Transverse colon (tissue), 4 donors: ENCODE measurements at regions not wholly inside any gene's neighbourhood (a gene's known extent, or its start where the extent isn't known, plus 50 kb on each side); places are given as distances from the start of the nearest gene placed in this dataset.

Experiments used
- DNase-seq: peaks from one replicate; pipeline ENCODE4 v3.0.0-alpha.2; 2019
- H3K27ac ChIP-seq, 4 donors: fragments of 200-600 bp; sonication (generic); 2 replicates each; pipeline ENCODE4 v1.5.1; 2016 to 2018; ENCODE audit warnings: inconsistent platforms in 4 of 4
- H3K27me3 ChIP-seq: fragments of 200-600 bp; sonication (generic); 2 replicates; pipeline ENCODE4 v1.5.1; 2017; ENCODE audit warnings: inconsistent platforms
- H3K36me3 ChIP-seq, 4 donors: fragments of 200-600 bp; sonication (generic); 2 replicates each; pipeline ENCODE4 v1.5.1; 2017 to 2019; ENCODE audit warnings: inconsistent platforms in 4 of 4
- H3K4me1 ChIP-seq, 4 donors: fragments of 200-600 bp; sonication (generic); 2 replicates each; pipeline ENCODE4 v1.5.1; 2017 to 2020; ENCODE audit warnings: inconsistent platforms in 4 of 4
- H3K4me3 ChIP-seq, 4 donors: fragments of 200-600 bp; sonication (generic); 1 replicate in 1 of 4; 2 replicates in 3 of 4; pipeline versions ENCODE4 v1.5.1 to v1.6.1; 2017 to 2019; ENCODE audit warnings: inconsistent platforms in 4 of 4
- H3K9me3 ChIP-seq, 2 donors: fragments of 200-600 bp; sonication (generic); 2 replicates each; pipeline ENCODE4 v1.5.1; 2017 to 2019; ENCODE audit warnings: inconsistent platforms in 2 of 2
- CTCF ChIP-seq, 5 experiments: fragments of 200-600 bp in 3 of 5; fragments of 450-650 bp in 2 of 5; sonication (generic) in 3 of 5; IDR thresholded peaks; 1 replicate in 2 of 5; 2 replicates in 3 of 5; pipeline ENCODE4 v1.5.1; 2016 to 2017; ENCODE audit warnings: antibody characterized with exemption in 5 of 5, inconsistent platforms in 3 of 5, mild to moderate bottlenecking in 2 of 5, moderate library complexity in 1 of 5
- EP300 ChIP-seq: sonication (generic); formaldehyde crosslinking; IDR thresholded peaks from one replicate; pipeline ENCODE4 v1.6.1; 2017; ENCODE audit warnings: antibody characterized with exemption, low read depth
- POLR2A ChIP-seq: fragments of 450-650 bp; IDR thresholded peaks from one replicate; pipeline ENCODE4 v1.6.1; 2016; ENCODE audit warnings: antibody characterized with exemption, mild to moderate bottlenecking, moderate library complexity
- POLR2AphosphoS5 ChIP-seq, 3 donors: sonication (generic); formaldehyde crosslinking; IDR thresholded peaks; one replicate each; pipeline ENCODE4 v1.6.1; 2016; ENCODE audit warnings: antibody characterized with exemption in 3 of 3
- WGBS, 2 donors: methylation state at CpG; one replicate each; pipeline ENCODE4 v1.1.5; 2018; ENCODE audit warnings: low coverage in 1 of 2; 5-methylcytosine and 5-hydroxymethylcytosine counted together
- in situ Hi-C, 4 donors: fragments of 200-750 bp; cut with MboI; loops; one replicate each; pipeline versions ENCODE4 v1.15.0 to v1.15.1; 2017; ENCODE audit warnings: low sequenced_read_pairs in 3 of 4, low pct_ligation_motif_present in 1 of 4, low pct_unique_long_range_greater_than_20kb in 1 of 4
- intact Hi-C: fragments of 100-400 bp; cut with DNase I; formaldehyde crosslinking; loops from one replicate; pipeline ENCODE4 v1.15.1; 2023; ENCODE audit warnings: low total_unique reads

GRCh38 chr13:103147961-103148360, 81.7 kb upstream of the SLC10A2 start:
- no peak for DNase-seq
- Histone ChIP-seq H3K9me3 (no peaks in the 10 kb centered on the region), H3K27ac (no peak overlapping the region), H3K36me3 (no peaks in the 10 kb centered on the region), H3K27me3 (no peaks in the 10 kb centered on the region), H3K4me3 (no peak overlapping the region), H3K4me1 (no peaks in the 10 kb centered on the region)
- 54 to 55% methylated on average over 9 of the region's 9 CpGs for WGBS, 2 donors
- intact Hi-C loops, result no loop called here
- in situ Hi-C loops, result loop anchor here in 2 of 4 donors (10.0 to 25.0 kb wide), 2 partner anchors 233 to 236 kb away; no protein-coding TSS in a partner anchor
- TF ChIP-seq POLR2A, result no peak
- TF ChIP-seq EP300, result no peak
- no peak for TF ChIP-seq POLR2AphosphoS5 (IDR thresholded peaks at IDR 0.05)
- TF ChIP-seq CTCF (IDR thresholded peaks at IDR 0.05), result no peak

DNA sequence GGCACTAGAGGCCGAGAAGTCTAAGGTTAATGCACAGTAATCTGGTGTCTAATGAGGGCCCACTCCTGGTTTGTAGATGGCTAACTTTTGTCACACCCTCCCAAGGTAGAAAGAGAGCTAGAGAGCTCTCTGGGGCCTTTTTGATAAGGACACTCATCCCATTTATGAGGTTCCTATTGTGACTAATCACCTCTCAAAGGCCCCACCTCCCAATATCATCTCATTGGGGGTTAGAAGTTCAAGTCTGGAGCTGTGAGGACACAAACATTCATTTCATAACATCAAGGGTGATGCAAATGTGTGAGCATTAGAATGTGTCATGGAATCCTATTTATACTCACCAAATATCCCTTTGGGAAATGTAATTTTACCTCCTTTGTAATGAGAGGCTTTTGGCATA, 79.2 kb upstream of the SLC10A2 start:
- intact Hi-C loops (no loop called here), in situ Hi-C loops (loop anchor here in 2 of 4 donors (10.0 to 25.0 kb wide), 2 partner anchors 231 to 233 kb away; no protein-coding TSS in a partner anchor)
- no peak overlapping the region for H3K27ac ChIP-seq
- TF ChIP-seq POLR2A (no peak), POLR2AphosphoS5 (IDR thresholded peaks at IDR 0.05) (no peak)
- H3K36me3 ChIP-seq, result no peaks in the 10 kb centered on the region
- H3K9me3 ChIP-seq, result no peaks in the 10 kb centered on the region
- no peak overlapping the region for H3K4me3 ChIP-seq
- H3K4me1 ChIP-seq, result no peaks in the 10 kb centered on the region
- no peak for DNase-seq
- WGBS, 2 donors, result 40 to 81% methylated on average over 1 of the region's 1 CpG
- H3K27me3 ChIP-seq, result no peaks in the 10 kb centered on the region

GRCh38 chr13:103143432-103143831, 77.2 kb upstream of the SLC10A2 start:
- Histone ChIP-seq H3K27ac (no peak overlapping the region), H3K9me3 (no peaks in the 10 kb centered on the region), H3K27me3 (no peaks in the 10 kb centered on the region), H3K4me1 (no peaks in the 10 kb centered on the region), H3K36me3 (no peaks in the 10 kb centered on the region), H3K4me3 (no peak overlapping the region)
- DNase-seq, result no peak
- TF ChIP-seq POLR2AphosphoS5 (IDR thresholded peaks at IDR 0.05), result no peak
- in situ Hi-C loops, result loop anchor here in 2 of 4 donors (10.0 to 25.0 kb wide), 2 partner anchors 229 to 231 kb away; no protein-coding TSS in a partner anchor
- intact Hi-C loops, result no loop called here

DNA sequence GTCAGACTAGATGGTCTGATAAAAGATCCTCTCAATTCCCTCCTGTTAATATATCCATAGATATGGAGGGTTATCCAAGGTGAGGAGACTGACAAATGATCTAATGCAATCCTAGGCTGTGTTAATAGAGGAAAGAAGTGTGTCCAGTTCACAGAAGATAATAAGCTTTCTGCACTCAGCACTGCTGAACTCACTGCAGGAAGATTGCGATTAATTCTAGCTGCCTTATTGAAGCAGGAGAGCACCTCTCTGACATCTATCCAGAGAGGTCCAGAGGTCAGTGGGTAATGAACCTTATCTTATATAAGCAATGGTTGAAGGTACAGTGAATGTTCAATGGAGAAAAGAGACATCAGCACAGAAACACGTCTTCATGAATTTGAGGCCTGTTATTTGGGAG, 75.9 kb upstream of the SLC10A2 start:
- 58 to 71% methylated on average over 2 of the region's 2 CpGs for WGBS, 2 donors
- in situ Hi-C loops, result loop anchor here in 2 of 4 donors (10.0 to 25.0 kb wide), 2 partner anchors 227 to 230 kb away; no protein-coding TSS in a partner anchor
- TF ChIP-seq EP300 (no peak), POLR2A (no peak)
- no peaks in the 10 kb centered on the region for H3K4me1 ChIP-seq
- H3K36me3 ChIP-seq, result no peaks in the 10 kb centered on the region
- H3K27ac ChIP-seq, result no peak overlapping the region
- no peaks in the 10 kb centered on the region for H3K27me3 ChIP-seq
- intact Hi-C loops, result no loop called here
- no peak for DNase-seq
- no peak overlapping the region for H3K4me3 ChIP-seq
- H3K9me3 ChIP-seq, result no peaks in the 10 kb centered on the region

GRCh38 chr13:103140001-103140671, 73.9 kb upstream of the SLC10A2 start:
- 55 to 74% methylated on average over 3 to 5 of the region's 5 CpGs for WGBS, 2 donors
- Histone ChIP-seq H3K4me3 (no peak overlapping the region), H3K4me1 (no peaks in the 10 kb centered on the region), H3K27me3 (no peaks in the 10 kb centered on the region), H3K36me3 (no peaks in the 10 kb centered on the region), H3K9me3 (no peaks in the 10 kb centered on the region), H3K27ac (no peak overlapping the region)
- no peak for TF ChIP-seq POLR2AphosphoS5 (IDR thresholded peaks at IDR 0.05)
- peak; percentile 33 to 45 (median 39) for TF ChIP-seq CTCF (IDR thresholded peaks at IDR 0.05)
- TF ChIP-seq EP300, result no peak
- in situ Hi-C loops, result loop anchor here in 2 of 4 donors (10.0 to 25.0 kb wide), 2 partner anchors 225 to 228 kb away; no protein-coding TSS in a partner anchor
- DNase-seq, result no peak
- intact Hi-C loops, result no loop called here
